ENCODE measurements at regions not wholly inside any gene's neighbourhood (a gene's known extent, or its start where the extent isn't known, plus 50 kb on each side); places are given as distances from the start of the nearest gene placed in this dataset.

DNA sequence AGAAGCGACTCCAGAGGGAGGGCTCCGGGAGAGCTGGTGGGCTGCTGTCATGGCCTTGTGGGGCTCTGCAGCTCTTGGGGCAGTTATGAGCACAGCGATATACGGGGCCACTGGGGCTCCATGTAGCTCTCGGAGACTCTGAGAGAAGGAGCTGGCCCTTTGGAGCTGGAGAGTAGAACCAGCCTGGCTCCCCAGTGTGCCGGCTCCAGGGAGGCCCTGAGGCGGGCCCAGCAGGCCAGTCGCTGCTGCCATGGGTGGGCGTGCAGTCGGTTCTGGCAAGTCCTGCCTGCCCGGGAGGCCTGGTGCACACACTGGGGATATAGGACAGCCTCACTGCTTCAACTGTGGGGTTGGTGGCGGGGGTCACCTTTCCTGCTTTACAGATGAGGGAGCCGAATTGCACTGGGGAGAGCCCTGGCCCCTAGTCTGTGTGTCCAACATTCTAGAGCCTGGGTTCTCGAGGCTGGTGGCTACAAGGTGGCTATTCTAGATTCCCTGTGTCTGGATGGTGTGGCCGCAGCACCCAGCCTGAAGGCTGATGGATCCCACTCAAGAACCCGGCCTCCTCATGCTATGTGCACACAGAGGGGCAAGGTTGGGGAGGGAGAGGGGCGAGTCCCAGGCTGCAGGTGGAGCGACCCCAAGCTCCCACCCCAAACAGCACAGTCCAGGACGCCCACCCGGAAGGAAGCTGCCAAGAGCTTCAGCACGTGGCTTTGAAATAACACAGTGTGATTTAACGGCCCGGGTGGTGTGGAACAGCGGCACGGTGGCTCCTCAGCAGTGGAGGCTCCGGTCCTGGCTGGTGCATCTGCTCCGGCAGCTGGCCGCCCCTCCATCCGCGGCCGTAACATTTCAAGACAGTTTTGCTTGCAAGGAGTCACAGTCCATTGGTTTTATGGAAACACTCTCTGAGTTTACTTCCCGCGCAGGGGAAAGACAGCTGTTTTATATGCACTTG is 188.3 kb upstream of the C14orf180 start:
- Mint-ChIP-seq H3K36me3 (ENCODE audit: low read depth) (peaks cover 2% of the 10 kb centered on the region), H3K4me1 (ENCODE audit: low read depth) (peaks cover 30% of the 10 kb centered on the region), H3K9me3 (no peaks in the 10 kb centered on the region), H3K27me3 (ENCODE audit: low read depth) (no peaks in the 10 kb centered on the region), H3K27ac (no peak overlapping the region), H3K4me3 (no peak overlapping the region)

DNA sequence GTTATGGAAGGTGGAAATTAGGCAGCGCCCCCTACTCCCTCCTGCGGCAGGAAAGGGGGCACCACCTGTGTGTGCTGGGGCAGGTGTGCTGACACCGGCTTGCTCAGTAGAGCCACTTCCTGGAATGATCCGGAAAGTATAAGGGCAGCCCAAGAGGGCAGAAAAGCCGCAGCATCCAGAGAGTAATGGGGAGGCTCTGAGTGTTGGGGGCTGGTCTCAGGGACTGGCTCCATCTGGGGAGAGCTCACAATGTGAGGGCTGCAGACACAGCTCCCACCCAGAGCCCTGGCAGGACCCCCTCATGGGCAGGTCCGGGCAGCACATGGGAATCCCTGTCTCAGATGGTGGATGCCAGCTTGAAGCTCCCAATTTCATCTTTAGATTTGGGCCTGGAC is 187.6 kb upstream of the C14orf180 start:
- Mint-ChIP-seq H3K36me3 (ENCODE audit: low read depth) (peaks cover 2% of the 10 kb centered on the region), H3K4me3 (no peak overlapping the region), H3K27me3 (ENCODE audit: low read depth) (no peaks in the 10 kb centered on the region), H3K9me3 (peaks cover 2% of the 10 kb centered on the region), H3K27ac (peak overlapping the region; percentile 75), H3K4me1 (ENCODE audit: low read depth) (peaks cover 30% of the 10 kb centered on the region)

DNA sequence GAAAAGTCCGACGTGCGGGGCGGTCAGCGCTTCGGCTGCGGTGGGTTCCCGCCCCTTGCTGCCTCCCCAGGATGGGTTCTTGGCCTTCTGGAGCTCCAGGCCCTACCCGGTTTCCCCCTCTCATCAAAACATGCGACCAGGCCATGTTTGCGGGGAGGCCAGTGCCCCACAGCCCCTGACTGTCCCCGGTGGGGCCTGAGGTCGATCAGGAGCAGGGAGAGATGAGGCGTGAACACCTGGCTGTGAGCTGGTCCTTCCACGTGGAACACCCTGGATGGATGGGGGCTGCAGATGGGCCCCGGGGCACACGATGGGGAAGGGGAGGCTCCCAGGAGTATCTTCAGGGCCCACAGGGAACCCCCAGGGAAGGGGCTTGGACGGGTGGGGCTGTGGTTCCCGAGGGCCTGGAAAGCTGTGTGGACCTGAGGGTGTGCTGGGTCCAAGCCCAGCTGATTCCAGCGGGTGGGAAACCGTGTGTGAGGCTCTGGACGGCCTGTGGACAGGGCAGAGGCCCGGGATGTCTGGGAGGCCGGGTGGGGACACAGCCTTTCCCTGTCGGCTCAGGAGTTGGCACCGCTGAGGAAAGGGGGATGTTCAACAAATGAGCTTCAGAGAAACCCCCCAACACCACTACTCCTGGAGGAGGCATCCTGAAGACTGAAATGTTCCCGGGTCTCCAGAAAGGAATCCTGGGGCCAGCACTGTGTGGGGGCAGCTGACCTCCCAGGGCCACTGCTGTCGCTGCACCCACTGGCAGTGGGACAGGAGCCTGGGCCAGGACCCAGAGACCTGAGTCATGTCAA is 187.0 kb upstream of the C14orf180 start:
- Mint-ChIP-seq H3K27me3 (ENCODE audit: low read depth) (peaks cover 2% of the 10 kb centered on the region), H3K4me1 (ENCODE audit: low read depth) (peaks cover 30% of the 10 kb centered on the region), H3K36me3 (ENCODE audit: low read depth) (peaks cover 8% of the 10 kb centered on the region), H3K4me3 (no peak overlapping the region), H3K27ac (no peak overlapping the region), H3K9me3 (peaks cover 7% of the 10 kb centered on the region)

DNA sequence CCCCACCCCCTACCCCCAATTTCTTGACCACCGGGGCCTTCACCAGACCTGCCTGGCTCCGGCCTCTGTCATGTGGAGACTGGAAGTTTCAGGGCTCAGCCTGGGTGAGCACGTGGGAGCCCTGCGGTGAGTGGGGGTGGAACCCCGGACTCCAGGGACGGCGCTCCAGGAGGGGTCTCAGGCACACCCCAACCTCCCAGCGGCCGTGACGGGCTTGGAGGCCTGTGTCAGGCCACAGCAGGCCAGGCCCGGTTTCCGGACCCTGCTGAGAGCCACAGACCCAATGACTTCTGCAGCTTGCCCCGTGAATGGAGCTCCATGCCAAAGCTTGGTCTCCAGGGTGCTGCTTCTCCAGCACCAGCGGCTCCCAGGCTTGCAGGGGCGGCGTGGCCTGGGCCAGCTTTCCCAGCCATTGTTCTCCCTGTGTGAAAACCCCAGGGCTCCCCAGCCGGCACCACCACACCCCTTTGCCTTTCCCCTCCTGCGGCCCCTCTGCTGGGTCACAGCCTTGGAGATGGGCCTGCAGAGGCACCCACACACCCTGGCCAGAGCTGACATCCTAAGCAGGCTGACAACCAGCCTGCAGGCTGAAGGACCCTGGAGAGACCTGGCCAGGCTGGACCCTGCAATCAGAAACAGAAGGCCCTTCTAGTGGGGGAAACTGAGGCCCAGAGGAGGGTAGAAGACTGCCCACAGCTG is 186.2 kb upstream of the C14orf180 start:
- Mint-ChIP-seq H3K27ac (peak overlapping the region; percentile 31), H3K9me3 (peaks cover 15% of the 10 kb centered on the region), H3K36me3 (ENCODE audit: low read depth) (peaks cover 12% of the 10 kb centered on the region), H3K4me3 (no peak overlapping the region), H3K27me3 (ENCODE audit: low read depth) (peaks cover 4% of the 10 kb centered on the region), H3K4me1 (ENCODE audit: low read depth) (peaks cover 30% of the 10 kb centered on the region)

DNA sequence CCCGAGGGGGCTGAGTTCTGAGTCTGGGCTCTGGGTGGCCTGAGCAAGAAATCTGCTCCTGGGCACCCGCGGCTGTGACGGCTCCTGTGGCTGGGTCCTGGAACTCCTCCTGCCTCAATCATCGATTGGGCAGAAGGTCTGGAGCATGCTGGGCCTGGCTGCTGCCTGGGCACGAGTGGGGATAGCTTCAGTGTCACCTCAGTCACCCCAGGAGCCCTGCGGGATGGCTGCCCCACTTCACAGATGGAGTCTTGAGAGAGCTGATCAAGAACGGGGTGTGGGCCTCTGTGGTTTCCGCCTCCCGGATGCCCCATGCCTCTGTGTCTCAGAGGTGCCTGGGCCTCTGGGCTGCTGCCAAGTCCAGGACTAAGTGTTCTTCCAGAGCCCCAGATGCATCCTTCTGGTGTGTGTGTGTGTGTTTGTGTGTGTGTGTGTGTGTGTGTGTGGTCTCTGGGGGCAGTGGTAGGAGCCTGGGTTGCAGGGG is 185.6 kb upstream of the C14orf180 start:
- H3K27me3 Mint-ChIP-seq (ENCODE audit: low read depth) = peaks cover 4% of the 10 kb centered on the region
- H3K4me1 Mint-ChIP-seq (ENCODE audit: low read depth) = peaks cover 30% of the 10 kb centered on the region
- H3K4me3 Mint-ChIP-seq = peak overlapping the region; percentile 63
- peaks cover 12% of the 10 kb centered on the region for H3K36me3 Mint-ChIP-seq (ENCODE audit: low read depth)
- peak overlapping the region; percentile 87 for H3K27ac Mint-ChIP-seq
- peaks cover 21% of the 10 kb centered on the region for H3K9me3 Mint-ChIP-seq

DNA sequence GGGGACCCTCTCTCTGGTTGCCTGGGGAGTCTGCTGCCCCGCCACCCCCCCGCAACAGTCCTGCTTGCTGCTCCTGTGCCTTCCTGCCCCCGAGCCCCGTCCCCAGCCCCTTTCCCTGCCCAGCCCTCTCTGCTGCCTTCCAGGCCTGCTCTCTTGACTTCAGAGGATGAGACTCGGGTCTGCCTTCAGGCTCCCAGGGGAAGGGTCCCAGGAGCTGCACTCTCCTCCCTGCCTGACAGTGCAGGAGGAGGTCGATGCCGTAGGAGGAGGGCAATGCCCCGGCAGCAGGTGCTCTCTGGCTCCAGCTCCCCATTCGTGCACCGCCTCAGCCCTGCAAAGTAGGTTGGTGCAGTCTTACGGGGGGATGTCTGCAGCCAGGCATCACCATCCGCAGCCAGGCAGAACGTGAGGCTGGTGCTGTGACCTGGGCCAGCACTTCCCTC is 185.1 kb upstream of the C14orf180 start:
- Mint-ChIP-seq H3K4me3 (peak overlapping the region; percentile 63), H3K36me3 (ENCODE audit: low read depth) (peaks cover 12% of the 10 kb centered on the region), H3K27ac (peak overlapping the region; percentile 52), H3K4me1 (ENCODE audit: low read depth) (peaks cover 30% of the 10 kb centered on the region), H3K27me3 (ENCODE audit: low read depth) (peaks cover 4% of the 10 kb centered on the region), H3K9me3 (peaks cover 25% of the 10 kb centered on the region)

DNA sequence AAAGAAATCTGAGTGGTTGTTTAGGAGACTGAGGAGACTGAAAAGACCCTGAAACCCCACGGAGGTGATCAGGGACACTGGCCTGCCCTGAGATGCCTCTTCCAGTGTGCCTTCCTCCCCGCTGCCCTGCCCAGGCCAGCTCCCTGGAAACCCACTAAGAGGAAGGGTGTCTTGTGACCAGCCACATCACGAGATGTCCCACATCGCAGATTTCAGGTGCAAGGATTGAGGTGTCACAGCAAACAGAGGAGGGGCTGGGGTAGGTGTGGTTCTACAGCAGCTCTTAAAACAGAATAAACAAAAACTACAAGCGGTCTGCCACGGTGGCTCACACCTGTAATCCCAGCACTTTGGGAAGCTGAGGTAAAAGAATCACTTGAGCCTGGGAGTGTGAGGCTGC is 184.3 kb upstream of the C14orf180 start:
- Mint-ChIP-seq H3K27me3 (ENCODE audit: low read depth) (peaks cover 4% of the 10 kb centered on the region), H3K27ac (no peak overlapping the region), H3K9me3 (peaks cover 25% of the 10 kb centered on the region), H3K4me3 (no peak overlapping the region), H3K36me3 (ENCODE audit: low read depth) (peaks cover 12% of the 10 kb centered on the region), H3K4me1 (ENCODE audit: low read depth) (peaks cover 26% of the 10 kb centered on the region)

DNA sequence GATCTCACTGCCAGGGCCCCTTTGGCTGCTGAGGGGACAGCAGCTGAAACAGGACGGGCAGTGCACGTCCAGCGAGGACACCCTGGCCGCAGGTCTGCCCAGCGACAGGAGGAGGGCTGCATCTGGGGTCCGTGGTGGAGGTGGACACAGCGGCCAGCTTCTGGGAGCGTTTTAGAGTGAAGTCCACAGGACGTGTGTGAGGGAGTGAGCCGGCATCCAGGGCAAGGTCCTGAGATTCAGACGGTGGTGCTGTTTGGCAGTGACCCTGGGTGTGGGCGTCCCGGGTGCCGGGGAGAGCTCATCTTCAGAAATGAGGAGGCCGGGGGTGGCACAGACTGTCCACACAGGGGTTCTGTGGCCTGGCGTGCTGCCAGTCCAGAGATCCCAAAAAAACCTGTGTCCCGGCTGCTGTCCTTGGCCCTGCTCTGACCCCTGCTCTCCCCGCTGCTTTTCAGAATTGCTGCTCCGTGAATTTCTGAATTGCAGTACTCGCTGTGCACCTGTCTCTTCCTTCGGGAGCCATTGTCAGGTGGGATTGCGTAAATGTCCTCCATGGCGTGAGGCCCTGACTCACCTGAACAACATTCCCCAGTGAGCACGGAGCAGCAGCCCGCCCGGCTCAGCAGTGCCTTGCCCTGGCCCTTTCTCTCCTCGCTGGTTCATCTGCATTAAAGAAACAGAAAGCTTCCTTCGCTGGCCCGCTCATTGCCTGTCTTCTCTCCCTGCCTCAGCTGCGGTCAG is 183.5 kb upstream of the C14orf180 start:
- Mint-ChIP-seq H3K36me3 (ENCODE audit: low read depth) (peaks cover 12% of the 10 kb centered on the region), H3K9me3 (peaks cover 25% of the 10 kb centered on the region), H3K27ac (no peak overlapping the region), H3K4me1 (ENCODE audit: low read depth) (peaks cover 24% of the 10 kb centered on the region), H3K27me3 (ENCODE audit: low read depth) (peaks cover 4% of the 10 kb centered on the region), H3K4me3 (no peak overlapping the region)

DNA sequence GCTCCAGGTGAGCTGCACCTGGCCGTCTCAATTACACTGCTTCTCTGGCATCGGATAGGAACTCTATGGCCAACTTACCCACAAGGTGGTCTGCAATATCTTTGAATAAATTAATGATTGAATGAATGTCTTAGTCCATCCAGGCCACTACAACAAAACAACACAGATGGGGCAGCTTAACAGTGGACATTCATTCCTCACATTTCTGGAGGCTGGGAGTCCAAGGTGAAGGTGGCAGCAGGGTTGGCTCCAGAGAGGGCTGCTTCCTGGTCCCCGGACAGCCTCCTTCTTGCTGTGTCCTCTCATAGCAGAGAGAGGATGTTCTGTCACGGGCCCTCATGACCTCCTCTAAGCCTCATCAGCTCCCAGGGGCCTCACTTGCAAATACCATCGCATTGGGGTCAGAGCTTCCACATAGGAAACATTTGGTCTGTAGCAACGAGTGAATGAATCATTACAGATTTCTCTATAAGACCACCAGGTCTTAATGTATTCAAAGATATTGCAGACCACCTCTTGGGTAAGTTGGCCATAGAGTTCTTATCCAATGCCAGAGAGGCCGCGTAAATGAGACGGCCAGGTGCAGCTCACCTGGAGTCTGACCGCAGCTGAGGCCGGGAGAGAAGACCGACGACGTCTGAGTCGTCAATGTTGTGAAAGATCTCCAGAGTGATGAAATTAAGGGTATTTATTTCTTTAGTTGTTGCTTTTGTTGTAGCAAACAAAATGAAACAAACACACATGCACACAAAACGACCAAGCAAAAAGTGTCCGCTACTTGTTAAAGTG is 182.7 kb upstream of the C14orf180 start:
- Mint-ChIP-seq H3K27me3 (ENCODE audit: low read depth) (peaks cover 4% of the 10 kb centered on the region), H3K4me1 (ENCODE audit: low read depth) (peaks cover 19% of the 10 kb centered on the region), H3K36me3 (ENCODE audit: low read depth) (peaks cover 11% of the 10 kb centered on the region), H3K27ac (no peak overlapping the region), H3K9me3 (peaks cover 25% of the 10 kb centered on the region), H3K4me3 (no peak overlapping the region)

DNA sequence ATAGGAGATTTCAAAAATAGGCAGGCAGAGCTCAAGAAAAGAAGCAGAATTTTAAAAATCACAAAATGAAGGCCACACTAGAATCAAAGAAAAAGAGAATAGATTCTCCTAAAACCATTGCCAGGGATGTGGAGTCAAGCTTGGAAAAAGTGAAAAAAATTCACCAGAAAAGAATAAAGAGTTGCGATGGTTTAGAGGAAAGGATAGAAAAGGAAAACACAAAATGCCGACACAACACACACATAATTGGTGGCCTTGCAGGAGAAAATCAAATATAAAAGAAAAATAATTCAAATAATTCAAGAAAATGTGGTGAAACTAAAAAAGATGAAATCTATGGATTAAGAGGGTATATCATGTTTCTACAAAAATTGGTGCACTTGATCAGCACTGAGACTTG is 181.6 kb upstream of the C14orf180 start:
- H3K9me3 Mint-ChIP-seq = peaks cover 25% of the 10 kb centered on the region
- peaks cover 10% of the 10 kb centered on the region for H3K36me3 Mint-ChIP-seq (ENCODE audit: low read depth)
- H3K27ac Mint-ChIP-seq = no peak overlapping the region
- H3K27me3 Mint-ChIP-seq (ENCODE audit: low read depth) = peaks cover 4% of the 10 kb centered on the region
- no peak overlapping the region for H3K4me3 Mint-ChIP-seq
- peaks cover 17% of the 10 kb centered on the region for H3K4me1 Mint-ChIP-seq (ENCODE audit: low read depth)

DNA sequence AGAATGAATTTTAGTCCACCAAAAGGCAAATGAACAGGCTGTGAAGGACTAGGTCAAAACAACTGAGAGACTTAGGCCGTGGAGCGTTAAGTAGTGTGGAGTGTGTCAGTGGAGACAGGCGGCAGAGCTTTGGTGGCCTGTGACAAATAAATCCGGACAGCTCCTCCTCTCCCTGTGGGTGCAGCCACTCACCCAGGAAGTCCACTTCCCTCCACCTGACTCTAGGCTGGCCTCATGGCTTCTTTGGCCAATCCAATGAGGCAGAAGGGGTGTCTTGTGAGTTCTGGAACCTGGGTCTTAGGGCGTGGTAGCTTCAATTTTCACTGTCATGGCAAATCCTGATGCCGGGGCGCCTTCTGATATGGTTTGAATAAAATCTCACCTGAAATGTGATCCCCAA is 180.9 kb upstream of the C14orf180 start:
- H3K4me3 Mint-ChIP-seq = no peak overlapping the region
- H3K27me3 Mint-ChIP-seq (ENCODE audit: low read depth) = peaks cover 4% of the 10 kb centered on the region
- H3K36me3 Mint-ChIP-seq (ENCODE audit: low read depth) = peaks cover 10% of the 10 kb centered on the region
- H3K4me1 Mint-ChIP-seq (ENCODE audit: low read depth) = peaks cover 15% of the 10 kb centered on the region
- peaks cover 25% of the 10 kb centered on the region for H3K9me3 Mint-ChIP-seq
- H3K27ac Mint-ChIP-seq = no peak overlapping the region

DNA sequence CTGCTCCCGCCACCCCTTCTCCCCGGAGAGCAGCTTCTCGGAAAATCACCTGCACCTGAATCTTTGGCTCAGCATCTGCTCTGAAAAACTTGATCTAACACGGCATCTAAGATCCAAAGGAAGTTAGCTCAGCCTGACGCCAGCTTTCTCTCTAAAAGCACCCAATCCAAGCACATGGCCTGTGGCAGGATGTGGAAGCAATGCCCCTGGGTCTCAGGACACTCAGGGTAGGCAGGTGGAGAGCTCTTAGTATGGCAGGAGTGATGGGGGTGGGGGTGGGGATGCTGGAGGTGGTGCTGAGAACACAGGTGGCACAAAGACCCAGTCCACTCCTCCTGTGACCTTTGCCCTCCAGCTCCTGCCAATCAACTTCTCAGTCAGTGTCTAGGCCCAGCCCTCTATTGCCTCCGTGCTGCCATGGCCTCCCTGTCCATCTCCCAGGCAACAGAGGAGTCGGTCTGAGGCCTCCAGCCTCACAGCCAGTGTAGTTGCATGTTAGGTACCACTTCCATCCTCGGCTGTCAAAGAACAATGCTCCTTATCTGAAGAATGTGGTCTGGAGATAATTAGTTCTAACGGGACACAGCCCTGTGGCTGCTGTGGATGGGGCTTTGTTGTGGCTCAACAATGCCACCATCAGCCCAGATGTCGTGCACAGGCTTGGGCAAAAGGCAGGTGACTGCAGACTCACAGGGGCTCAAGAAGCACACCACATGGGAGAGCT is 180.0 kb upstream of the C14orf180 start:
- H3K27me3 Mint-ChIP-seq (ENCODE audit: low read depth) = peaks cover 4% of the 10 kb centered on the region
- H3K4me3 Mint-ChIP-seq = no peak overlapping the region
- peaks cover 6% of the 10 kb centered on the region for H3K4me1 Mint-ChIP-seq (ENCODE audit: low read depth)
- peaks cover 25% of the 10 kb centered on the region for H3K9me3 Mint-ChIP-seq
- H3K36me3 Mint-ChIP-seq (ENCODE audit: low read depth) = peaks cover 10% of the 10 kb centered on the region
- H3K27ac Mint-ChIP-seq = no peak overlapping the region
